HG03095 (cell line): ENCODE measurements at regions not wholly inside any gene's neighbourhood (a gene's known extent, or its start where the extent isn't known, plus 50 kb on each side); places are given as distances from the start of the nearest gene placed in this dataset.
A peak's percentile ranks its signal among the peaks of the same experiment; 100 is the strongest.

Source experiments
- ATAC-seq: cut with Tn5 transposase; IDR thresholded peaks from one replicate; pipeline ENCODE4 v1.9.1; 2021; ENCODE audit warnings: moderate library complexity; ENCODE audit not compliant: unreplicated experiment

GRCh38 chr4:89556601-89557305 is 249.2 kb upstream of the GPRIN3 start:
- ATAC-seq, result no peak

- ATAC-seq, result no peak
Observed at GRCh38 chr4:89551191-89551590, 243.6 kb upstream of the GPRIN3 start.

- ATAC-seq, result no peak
Observed at GRCh38 chr4:89549907-89550306, 242.3 kb upstream of the GPRIN3 start.

- ATAC-seq, result no peak
Observed at GRCh38 chr4:89545315-89545714, 237.7 kb upstream of the GPRIN3 start.

GRCh38 chr4:89541998-89542397 is 234.4 kb upstream of the GPRIN3 start:
- no peak for ATAC-seq

- no peak for ATAC-seq
Observed at GRCh38 chr4:89539797-89540711, 232.5 kb upstream of the GPRIN3 start.

GRCh38 chr4:89539374-89539773 is 231.8 kb upstream of the GPRIN3 start:
- no peak for ATAC-seq

GRCh38 chr4:89538886-89539285 is 231.3 kb upstream of the GPRIN3 start:
- no peak for ATAC-seq

GRCh38 chr4:89538171-89538570 is 230.6 kb upstream of the GPRIN3 start:
- ATAC-seq, result no peak

GRCh38 chr4:89537281-89537680 is 229.7 kb upstream of the GPRIN3 start:
- no peak for ATAC-seq

- ATAC-seq, result no peak
Observed at GRCh38 chr4:89535251-89535650, 227.7 kb upstream of the GPRIN3 start.

GRCh38 chr4:89534356-89534755 is 226.8 kb upstream of the GPRIN3 start:
- no peak for ATAC-seq

- ATAC-seq, result no peak
Observed at GRCh38 chr4:89531932-89532640, 224.5 kb upstream of the GPRIN3 start.

- no peak for ATAC-seq
Observed at GRCh38 chr4:89528526-89529133, 221.0 kb upstream of the GPRIN3 start.

- ATAC-seq, result no peak
Observed at GRCh38 chr4:89521826-89522225, 214.2 kb upstream of the GPRIN3 start.

- no peak for ATAC-seq
Observed at GRCh38 chr4:89519771-89520320, 212.2 kb upstream of the GPRIN3 start.

- ATAC-seq, result no peak
Observed at GRCh38 chr4:89518259-89518658, 210.7 kb upstream of the GPRIN3 start.

- ATAC-seq, result no peak
Observed at GRCh38 chr4:89514811-89515210, 207.2 kb upstream of the GPRIN3 start.

GRCh38 chr4:89511776-89512175 is 204.2 kb upstream of the GPRIN3 start:
- ATAC-seq, result no peak

- peak; percentile 99 for ATAC-seq
Observed at GRCh38 chr4:89509708-89510281, 202.2 kb upstream of the GPRIN3 start.
